Brain pericyte (primary cell): ENCODE measurements at regions not wholly inside any gene's neighbourhood (a gene's known extent, or its start where the extent isn't known, plus 50 kb on each side); places are given as distances from the start of the nearest gene placed in this dataset.

ENCODE experiments used
- DNase-seq: peaks from one replicate; pipeline ENCODE4 v3.0.0-alpha.2; 2012; ENCODE audit warnings: low read depth, low spot score

- no peak for DNase-seq
Observed at GRCh38 chr16:85457366-85457765, 155.8 kb upstream of the GSE1 start.

DNA sequence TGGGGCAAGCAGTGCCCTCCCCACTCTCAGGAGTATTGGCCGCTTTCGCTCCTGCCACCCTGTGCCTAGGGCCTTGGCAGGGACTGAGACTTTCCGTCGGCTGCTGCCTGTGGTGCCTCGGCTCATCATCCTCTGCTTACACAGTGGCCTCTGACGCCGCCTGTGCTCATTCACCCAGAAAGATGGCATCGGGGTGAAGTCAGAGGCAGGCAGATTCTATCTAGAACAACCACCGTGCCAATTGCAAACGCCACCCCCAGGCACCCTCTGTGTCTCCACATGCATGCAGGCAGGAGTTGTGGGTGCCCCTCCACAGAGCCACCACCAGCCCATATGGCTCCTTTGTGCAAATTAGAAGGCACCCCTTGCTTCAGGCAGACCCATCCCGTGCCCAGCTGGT lies 154.2 kb upstream of the GSE1 start:
- no peak for DNase-seq

- DNase-seq: no peak
Observed at GRCh38 chr16:85459529-85460251, 153.4 kb upstream of the GSE1 start.

DNA sequence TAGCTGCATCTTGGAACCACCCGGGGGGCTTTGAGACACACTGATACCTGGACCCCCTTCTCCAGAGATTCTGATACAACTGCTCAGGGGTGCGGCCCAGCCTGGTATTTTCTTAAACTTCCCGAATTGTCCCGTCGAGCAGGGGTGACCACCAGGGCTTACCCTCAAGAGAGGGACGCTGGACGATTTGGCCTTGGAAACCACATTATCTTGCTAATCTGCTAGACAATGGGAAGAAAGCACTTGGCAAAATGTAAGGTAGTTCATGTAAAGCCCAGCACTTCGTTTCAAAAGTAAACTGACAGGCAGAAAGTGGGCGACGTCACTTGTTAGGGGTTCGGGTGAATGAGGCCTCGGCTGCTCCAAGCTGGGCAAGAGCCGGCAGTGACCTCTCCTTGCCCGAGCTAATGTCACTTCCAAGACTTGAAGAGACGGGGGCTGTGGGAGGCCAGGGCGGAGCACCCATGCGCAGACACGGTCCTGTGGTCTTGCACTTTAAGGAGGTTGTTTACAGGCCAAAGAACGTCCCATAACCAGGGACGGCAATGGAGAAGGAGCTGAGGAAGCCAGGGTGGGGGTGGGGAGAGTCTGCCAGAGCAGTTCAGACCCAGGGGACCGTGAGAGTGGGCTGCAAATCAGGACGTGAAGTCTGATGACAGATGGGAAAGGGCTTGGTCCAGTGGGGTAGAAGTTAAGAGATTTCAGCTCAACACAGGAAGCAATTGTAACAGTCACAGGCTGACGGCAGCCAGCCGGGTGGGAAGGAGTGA lies 152.7 kb upstream of the GSE1 start:
- no peak for DNase-seq

- no peak for DNase-seq
Observed at GRCh38 chr16:85461022-85461813, 151.9 kb upstream of the GSE1 start.

GRCh38 chr16:85461814-85462713 lies 151.1 kb upstream of the GSE1 start:
- no peak for DNase-seq

DNA sequence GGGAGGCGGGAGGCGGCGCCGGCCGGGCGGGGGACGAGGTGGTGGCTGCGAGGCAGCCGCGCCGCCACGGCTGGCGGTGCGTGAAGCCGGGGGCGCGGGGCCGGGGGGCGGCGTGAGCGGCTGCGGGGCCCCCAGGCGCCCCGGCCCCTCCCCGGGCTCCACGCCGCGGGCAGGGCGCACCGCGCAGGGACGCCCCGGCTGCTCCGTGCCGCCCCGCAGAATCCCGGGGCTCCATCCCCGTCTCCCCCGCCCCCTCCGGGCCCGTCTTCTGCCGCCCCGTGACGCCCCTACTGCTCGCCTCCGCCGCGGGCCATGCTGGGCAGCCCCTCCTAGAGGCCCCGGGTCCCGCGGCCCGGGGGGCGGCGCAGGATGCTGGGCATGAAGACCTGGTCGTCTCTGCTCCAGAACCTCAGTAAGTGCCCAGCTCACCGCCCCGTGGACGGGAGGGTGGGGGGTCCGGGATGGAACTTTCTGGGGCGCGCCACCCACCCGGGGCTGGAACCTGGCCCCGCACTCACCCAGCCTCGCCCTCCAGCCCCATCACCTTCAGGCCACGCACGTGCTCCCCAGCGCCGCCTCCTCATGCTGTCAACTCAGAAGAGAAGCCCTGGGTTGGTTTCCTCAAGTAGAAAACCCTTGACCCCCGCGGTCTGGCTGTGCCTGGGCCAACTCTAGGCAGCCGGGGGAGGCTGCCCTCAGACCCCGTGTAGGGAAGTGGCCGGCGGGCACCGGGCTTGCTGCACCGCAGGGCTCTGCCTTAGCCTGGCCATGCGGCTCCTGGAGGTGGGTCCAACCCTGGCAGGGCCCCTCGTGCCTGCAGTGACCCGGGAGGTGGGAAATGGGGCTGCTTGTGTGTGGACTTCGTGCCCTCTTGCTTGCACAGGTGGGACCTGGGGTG lies 150.2 kb upstream of the GSE1 start:
- no peak for DNase-seq

- no peak for DNase-seq
Observed at GRCh38 chr16:85463672-85464382, 149.3 kb upstream of the GSE1 start.

DNA sequence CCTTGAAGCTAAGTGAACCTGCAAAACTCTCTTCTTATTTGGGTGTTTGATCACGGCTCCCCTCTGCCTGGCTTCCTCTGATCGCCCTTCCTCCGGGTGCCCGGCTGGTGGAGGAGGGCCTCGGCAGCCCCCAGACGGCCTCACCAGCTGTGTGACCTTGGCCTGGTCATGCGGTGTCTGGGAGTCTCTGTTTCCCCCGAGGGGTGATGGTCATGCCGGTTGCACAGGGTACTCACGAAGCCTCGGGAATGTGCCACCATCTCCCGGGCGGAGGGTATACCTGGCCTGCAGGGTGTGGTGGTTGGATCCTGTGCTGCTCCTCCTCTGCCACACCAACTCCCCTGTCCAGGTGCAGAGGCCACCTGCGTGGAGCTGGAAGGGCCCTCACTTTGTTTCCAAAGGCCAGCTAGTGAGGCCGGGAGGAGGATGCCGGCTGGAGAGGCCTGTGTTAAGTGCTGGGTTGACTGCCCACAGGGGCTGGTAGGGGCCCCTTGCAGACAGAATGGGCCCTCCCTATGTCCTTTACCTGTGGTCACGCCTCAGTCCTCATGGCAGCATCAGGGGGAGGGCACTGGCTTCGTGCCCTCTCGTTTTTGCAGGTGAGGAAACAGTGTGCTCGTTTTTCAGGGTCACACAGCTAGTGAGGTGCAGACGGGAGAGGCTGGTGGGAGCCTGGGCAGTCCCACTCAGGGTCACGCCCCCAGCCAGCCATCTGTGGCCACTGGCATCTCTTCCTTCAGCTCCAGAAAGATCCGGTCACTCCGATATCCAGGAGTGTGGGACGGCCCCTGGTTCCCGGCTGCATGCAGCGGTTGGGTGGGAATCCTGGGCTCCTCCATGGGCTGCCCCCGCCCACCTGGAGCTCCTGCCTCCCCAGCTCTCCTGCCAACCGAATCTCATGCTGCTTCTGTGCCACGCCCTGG lies 148.5 kb upstream of the GSE1 start:
- DNase-seq: no peak

DNA sequence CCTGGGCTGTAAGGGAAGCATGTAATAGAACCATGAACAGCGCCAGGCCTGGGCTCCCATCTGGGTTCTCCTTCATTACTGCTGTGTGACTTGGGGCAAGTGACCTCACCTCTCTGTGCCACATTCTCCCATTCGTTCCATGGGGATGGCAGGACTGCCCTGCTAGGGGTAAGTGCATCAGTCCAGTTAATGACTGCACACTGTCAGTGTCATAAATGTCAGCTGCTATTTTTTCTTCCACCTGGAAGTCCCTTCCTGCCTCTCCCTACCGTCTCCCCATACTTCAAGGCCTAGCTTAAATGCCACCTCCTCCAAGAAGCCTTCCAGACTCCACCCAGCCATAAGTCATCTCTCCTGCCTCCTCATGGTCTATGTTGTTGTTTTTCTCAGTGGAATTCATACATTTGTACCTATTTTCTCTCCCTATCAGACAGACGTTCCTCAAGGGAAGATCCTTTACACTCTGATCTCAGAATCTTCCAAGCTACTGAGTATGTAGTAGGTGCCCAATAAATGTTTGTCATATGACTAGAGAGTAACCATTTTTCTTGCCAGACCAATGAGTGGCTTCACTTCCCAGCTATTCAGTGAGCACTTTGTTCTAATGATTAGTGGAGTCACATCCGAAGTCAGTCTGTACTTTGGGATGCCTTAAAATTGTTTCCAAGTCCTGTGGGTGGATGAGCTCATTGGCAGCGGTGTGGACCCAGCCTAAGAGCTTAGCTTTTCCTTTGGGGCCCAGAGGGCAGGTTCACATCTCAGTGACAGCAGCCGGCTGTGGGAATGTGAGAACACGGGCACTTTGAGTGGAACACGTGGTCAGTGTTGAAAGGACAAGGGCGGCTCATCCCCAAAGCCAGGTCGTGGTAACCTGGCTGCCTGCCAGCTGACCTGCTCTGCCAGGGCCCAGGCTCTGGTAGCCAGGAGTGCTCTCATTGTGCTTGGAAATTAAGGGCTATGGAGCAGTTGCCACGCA lies 147.5 kb upstream of the GSE1 start:
- no peak for DNase-seq

- DNase-seq: no peak
Observed at GRCh38 chr16:85466304-85466700, 146.8 kb upstream of the GSE1 start.

DNA sequence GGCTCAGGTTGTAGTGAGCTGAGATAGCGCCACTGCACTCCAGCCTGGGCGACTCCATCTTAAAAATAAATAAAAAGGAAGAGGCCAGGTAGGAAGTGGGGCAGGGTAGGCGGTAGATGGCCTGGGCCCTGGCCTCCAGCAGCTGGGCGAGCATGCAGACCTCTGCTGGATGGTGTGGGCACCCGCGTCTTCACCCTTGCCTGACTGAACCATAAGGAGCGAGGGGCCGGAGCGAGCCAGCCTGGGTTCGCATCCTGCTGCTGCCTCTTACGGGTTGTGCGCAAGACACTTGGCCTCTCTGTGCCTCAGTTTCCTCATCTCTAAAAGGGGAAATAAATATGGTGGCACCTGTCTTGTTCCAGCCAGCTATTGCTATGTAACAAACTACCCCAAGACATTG lies 146.1 kb upstream of the GSE1 start:
- no peak for DNase-seq

DNA sequence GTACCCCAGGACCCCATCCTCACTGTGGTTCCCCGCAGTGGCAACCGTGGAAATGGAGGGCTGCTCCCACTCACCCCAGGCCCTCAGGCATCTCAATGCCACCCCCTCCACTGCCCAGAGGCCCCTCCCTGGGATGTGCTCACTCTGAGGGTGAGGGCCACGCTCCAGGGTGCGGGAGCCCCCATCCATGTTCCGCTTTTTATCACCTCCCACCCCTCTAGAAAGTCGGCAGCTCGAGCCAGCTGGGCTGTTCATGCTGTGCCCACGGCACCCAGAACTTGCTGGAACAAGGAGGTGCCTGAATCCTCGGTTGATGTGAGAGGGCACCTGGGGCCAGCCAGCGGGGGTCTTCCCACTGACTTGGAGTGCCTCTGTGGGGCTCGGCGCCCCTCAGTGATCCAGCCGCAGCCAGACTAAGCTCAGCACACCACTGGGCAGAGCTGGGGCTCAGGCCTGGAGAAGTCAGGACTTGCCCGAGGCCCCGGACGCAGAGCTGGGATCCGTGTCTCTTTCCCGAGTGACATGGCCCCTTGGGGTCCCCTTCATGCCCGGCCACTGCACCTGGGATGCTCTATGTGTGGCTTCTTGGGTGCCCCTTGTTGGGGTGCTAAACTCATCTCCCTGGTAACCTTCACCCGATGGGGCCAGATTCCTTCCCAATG lies 143.1 kb upstream of the GSE1 start:
- no peak for DNase-seq

DNA sequence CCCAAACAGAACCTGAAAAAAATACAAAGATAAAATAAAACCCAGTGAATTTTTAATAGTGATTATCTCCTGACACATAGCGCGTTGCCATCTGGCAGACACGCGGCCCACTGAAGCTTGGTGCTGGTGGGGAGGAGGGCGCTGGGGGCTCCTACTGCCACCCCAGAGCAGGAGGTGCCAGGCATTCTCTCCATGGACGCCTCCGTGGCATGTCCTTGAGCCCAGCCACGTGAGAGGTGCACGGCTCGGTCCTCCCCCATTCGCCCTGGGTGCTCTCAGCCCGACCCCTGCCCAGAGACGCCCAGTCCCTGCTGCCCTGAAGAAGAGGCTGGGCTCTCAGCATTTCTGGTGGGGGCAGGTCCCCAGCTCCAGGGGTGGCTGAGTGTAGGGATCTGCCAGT lies 142.2 kb upstream of the GSE1 start:
- DNase-seq: no peak

DNA sequence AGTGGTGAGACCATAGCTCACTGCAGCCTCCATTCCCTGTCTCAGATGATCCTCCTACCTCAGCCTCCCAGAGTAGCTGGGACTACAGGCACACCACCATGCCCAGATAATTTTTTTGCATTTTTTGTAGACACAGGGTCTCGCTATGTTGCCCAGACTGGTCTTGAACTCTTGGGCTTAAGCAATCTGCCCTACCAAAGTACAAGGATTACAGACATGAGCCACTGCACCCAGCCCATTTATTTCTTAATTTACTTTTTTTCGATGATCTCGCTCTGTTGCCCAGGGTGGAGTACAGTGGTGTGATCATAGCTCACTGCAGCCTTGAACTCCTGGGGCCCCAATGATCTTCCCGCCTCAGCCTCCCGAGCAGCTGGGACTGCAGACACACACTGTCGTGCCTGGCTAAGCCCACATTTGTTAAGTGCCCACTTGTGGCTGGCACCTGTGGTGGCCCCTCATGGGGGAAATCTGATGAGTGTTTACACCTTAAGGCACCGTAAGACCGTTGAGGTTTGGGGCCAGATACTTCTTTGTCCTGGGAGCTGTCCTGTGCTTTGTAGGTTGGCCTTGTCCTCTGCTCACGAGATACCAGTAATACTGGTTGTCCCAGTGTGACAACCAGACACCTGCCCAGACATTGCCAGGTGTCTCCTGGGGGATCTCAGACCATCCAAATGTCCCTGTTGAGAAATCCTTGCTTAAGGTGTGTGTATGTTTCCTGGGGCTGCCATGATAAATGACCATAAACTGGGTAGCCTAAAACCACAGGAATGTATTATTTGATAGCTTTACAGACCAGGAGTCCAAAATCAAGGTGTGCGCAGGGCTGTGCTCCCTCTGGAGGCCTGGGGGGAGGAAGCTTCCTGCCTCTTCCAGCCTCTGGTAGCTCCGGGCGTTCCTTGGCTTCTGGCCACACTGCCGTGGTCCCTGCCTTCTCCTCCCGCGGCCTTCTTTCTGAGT lies 141.4 kb upstream of the GSE1 start:
- DNase-seq: no peak

DNA sequence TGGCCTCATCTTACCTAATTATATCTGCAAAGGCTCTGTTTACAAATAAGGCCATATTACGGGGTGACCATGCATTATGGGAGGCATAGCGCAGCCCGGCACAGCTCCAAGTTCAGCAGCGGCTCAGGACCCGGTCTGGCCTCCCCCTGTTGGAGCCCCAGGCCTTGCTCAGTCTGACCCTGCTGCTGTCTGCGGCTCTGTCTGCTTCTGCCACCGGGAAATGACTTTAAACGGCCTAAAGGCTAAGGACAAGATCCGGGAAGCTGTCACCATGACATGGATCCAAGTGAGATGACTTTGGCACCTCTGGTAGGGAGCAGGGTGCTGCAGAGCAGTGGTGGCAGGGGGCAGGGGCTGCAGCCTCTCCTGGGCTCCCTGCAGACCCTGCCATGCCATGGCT lies 140.6 kb upstream of the GSE1 start:
- DNase-seq: no peak
